ENCODE measurements at regions not wholly inside any gene's neighbourhood (a gene's known extent, or its start where the extent isn't known, plus 50 kb on each side); places are given as distances from the start of the nearest gene placed in this dataset.
"Not testable (repeated sequence)": the region's sequence is repeated elsewhere in the genome, so short reads cannot be mapped to it uniquely, and the experiment has no call there.

DNA sequence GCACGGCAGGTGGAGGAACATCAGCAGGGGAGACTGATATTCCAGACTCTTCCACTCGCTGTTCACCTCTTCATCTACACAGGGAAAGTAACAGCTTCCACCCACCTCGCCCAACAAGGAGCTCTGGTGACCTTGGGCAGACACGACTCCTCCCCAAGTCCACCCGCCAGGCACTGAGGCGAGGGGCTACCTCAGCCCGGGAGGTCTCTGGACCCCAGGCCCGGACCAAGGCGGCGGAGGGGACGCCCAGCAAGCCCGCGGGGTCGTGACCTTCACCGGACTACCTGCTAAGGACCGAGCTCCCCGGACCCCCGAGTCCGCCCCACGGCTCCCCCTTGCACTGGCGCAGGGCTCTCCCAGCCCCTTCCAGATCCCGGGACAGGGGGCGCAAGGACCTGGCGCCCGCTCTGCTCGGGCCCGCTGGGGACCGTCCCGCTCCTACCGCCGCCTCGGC, 70.2 kb upstream of the LPCAT1 start:
- POLR2A ChIA-PET, result no interaction called here
- H3K27me3 Mint-ChIP-seq (ENCODE audit: insufficient read depth, unreplicated experiment), result peaks cover 15% of the 10 kb centered on the region
- CTCF ChIA-PET, result no interaction called here
- H3K9me3 Mint-ChIP-seq (ENCODE audit: unreplicated experiment), result no peaks in the 10 kb centered on the region
- BruUV-seq (replicated peaks), result no TSS peak
- no peaks in the 10 kb centered on the region for H3K36me3 Mint-ChIP-seq (ENCODE audit: insufficient read depth, unreplicated experiment)
- DNase-seq (ENCODE audit: unreplicated experiment), result no peak
- no peaks in the 10 kb centered on the region for H3K4me1 Mint-ChIP-seq (ENCODE audit: insufficient read depth, unreplicated experiment)
- H3K4me3 Mint-ChIP-seq (ENCODE audit: unreplicated experiment), result no peak overlapping the region
- H3K27ac Mint-ChIP-seq (ENCODE audit: low read depth, unreplicated experiment), result no peak overlapping the region
- no peak for TF ChIP-seq CTCF (IDR thresholded peaks at IDR 0.05; ENCODE audit: unreplicated experiment)
- intact Hi-C loops (cut with micrococcal nuclease), result no loop called here

DNA sequence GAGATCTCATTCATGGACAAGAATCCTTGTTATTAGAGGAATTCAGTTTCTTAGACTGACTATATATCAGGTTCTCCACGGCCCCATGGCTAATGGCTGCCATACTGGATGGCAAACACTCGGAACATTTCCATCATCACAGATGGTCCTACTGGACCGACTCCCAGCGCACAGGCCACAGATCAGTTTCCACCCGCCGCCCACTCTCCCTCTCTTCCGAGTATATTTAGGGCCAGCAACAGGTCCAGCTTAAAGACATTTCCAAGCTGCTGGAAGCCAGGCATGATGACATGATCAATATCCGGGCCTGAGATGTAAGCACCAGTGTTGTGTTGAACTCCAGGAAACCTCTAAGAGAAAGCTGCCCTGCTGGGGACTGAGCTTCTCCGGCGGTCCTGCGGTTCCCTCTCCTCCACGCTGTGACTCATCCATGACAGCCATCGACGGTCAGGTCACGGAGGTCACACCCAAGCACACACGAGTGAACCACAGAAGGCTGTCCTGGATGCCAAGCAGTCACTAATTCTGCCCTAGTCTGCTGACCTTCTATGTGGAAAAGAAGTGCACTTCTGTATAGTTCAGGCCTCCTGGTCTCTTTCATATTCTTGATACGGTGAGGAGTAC, 64.4 kb upstream of the LPCAT1 start:
- peaks cover 20% of the 10 kb centered on the region for H3K27me3 Mint-ChIP-seq (ENCODE audit: insufficient read depth, unreplicated experiment)
- CTCF ChIA-PET; intact Hi-C loops (cut with micrococcal nuclease); H3K27ac Mint-ChIP-seq (ENCODE audit: low read depth, unreplicated experiment); H3K4me3 Mint-ChIP-seq (ENCODE audit: unreplicated experiment); H3K36me3 Mint-ChIP-seq (ENCODE audit: insufficient read depth, unreplicated experiment); BruUV-seq (replicated peaks); H3K9me3 Mint-ChIP-seq (ENCODE audit: unreplicated experiment); DNase-seq (ENCODE audit: unreplicated experiment); H3K4me1 Mint-ChIP-seq (ENCODE audit: insufficient read depth, unreplicated experiment); POLR2A ChIA-PET: not testable (repeated sequence)

DNA sequence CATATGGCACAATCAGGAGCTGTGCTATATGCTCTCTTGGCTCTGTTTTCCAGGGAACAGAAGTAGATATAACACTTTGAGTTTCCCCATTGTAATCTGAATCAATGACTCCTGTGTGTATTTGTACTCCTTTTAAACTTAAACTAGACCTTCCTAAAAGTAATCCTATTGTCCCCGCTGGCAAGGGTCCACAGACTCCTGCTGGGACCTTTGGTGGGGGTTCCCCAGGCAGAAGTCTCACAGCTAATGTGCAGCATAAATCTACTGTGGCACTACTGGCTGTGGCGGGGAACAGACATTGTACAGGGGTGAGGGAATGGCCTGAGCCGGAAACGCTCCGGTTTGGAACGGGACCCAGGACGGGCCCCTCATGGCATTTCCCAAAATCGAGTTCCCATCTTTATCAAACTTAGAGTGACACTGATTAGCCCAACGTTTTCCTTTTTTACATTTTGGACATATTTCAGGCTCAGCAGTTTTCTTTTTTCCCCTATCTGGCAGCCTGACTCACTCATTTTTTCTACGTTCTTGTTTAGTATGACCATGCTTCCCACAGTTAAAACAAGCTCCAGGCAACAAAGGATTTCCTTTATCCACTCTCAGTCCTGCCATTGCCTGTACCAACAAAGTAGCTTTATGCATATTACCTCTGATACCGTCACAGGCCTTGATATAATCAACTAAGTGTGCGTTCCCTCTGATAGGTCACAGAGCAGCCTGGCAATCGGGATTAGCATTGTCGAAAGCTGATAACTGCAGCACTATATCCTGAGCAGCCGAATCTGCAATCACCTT, 59.5 kb upstream of the LPCAT1 start:
- DNase-seq (ENCODE audit: unreplicated experiment); H3K4me1 Mint-ChIP-seq (ENCODE audit: insufficient read depth, unreplicated experiment); CTCF ChIA-PET; BruUV-seq (replicated peaks); intact Hi-C loops (cut with micrococcal nuclease); POLR2A ChIA-PET; H3K27ac Mint-ChIP-seq (ENCODE audit: low read depth, unreplicated experiment); H3K36me3 Mint-ChIP-seq (ENCODE audit: insufficient read depth, unreplicated experiment); H3K4me3 Mint-ChIP-seq (ENCODE audit: unreplicated experiment); H3K9me3 Mint-ChIP-seq (ENCODE audit: unreplicated experiment): not testable (repeated sequence)
- peaks cover 46% of the 10 kb centered on the region for H3K27me3 Mint-ChIP-seq (ENCODE audit: insufficient read depth, unreplicated experiment)

GRCh38 chr5:1579389-1579788, 55.6 kb upstream of the LPCAT1 start:
- H3K9me3 Mint-ChIP-seq (ENCODE audit: unreplicated experiment); POLR2A ChIA-PET; intact Hi-C loops (cut with micrococcal nuclease): not testable (repeated sequence)

GRCh38 chr5:1576851-1577250, 53.1 kb upstream of the LPCAT1 start:
- H3K9me3 Mint-ChIP-seq (ENCODE audit: unreplicated experiment); POLR2A ChIA-PET: not testable (repeated sequence)

More at GRCh38 chr5:1579389-1579788, 55.6 kb upstream of the LPCAT1 start:
- not testable (repeated sequence) for H3K36me3 Mint-ChIP-seq (ENCODE audit: insufficient read depth, unreplicated experiment); H3K4me1 Mint-ChIP-seq (ENCODE audit: insufficient read depth, unreplicated experiment); H3K27ac Mint-ChIP-seq (ENCODE audit: low read depth, unreplicated experiment); H3K4me3 Mint-ChIP-seq (ENCODE audit: unreplicated experiment); BruUV-seq (replicated peaks); DNase-seq (ENCODE audit: unreplicated experiment)
- H3K27me3 Mint-ChIP-seq (ENCODE audit: insufficient read depth, unreplicated experiment), result peaks cover 49% of the 10 kb centered on the region
- CTCF ChIA-PET, result interaction anchor here (1.1 kb wide), 1 partner anchor 55 kb away, joined by 3 read pairs; no protein-coding TSS in a partner anchor

DNA sequence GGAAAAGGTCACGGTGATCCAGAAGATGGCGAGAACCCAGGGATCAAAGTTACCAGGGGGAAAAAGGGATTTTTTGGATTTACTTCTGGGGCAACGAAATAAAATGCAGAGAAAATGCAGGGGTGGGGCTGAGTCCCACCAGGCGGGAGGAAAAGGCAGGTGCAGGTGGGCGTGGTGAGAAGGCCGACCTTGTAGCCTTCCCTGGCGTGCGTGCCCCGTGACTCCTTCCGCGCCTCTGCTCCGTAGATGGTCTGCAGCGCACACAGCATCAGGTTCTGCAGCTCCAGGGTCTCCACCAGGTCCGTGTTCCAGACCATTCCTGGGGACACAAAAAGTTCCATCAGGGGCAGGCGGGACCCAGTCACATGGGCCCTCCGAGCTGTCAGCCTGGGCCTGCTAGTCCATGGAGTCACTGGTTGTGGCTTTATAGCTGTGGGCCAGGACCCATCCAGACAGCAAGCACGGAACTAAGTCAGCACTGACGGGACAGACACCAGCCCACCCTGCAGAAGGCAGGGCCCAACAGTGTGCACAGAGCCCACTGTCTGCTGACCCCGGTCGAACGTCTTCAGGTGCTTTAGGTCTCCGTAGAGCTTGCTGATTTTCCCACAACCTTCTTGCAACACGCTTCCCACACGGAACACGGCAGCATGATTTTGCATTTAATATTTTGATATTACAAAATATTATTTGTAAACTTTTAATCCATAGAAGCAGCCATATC, 52.4 kb upstream of the LPCAT1 start:
- H3K36me3 Mint-ChIP-seq (ENCODE audit: insufficient read depth, unreplicated experiment); intact Hi-C loops (cut with micrococcal nuclease); BruUV-seq (replicated peaks); H3K4me3 Mint-ChIP-seq (ENCODE audit: unreplicated experiment); CTCF ChIA-PET; H3K27ac Mint-ChIP-seq (ENCODE audit: low read depth, unreplicated experiment); H3K9me3 Mint-ChIP-seq (ENCODE audit: unreplicated experiment); DNase-seq (ENCODE audit: unreplicated experiment); H3K4me1 Mint-ChIP-seq (ENCODE audit: insufficient read depth, unreplicated experiment); POLR2A ChIA-PET: not testable (repeated sequence)
- peaks cover 53% of the 10 kb centered on the region for H3K27me3 Mint-ChIP-seq (ENCODE audit: insufficient read depth, unreplicated experiment)

More at GRCh38 chr5:1576851-1577250, 53.1 kb upstream of the LPCAT1 start:
- H3K4me1 Mint-ChIP-seq (ENCODE audit: insufficient read depth, unreplicated experiment); CTCF ChIA-PET; intact Hi-C loops (cut with micrococcal nuclease); BruUV-seq (replicated peaks); H3K4me3 Mint-ChIP-seq (ENCODE audit: unreplicated experiment); H3K36me3 Mint-ChIP-seq (ENCODE audit: insufficient read depth, unreplicated experiment); H3K27ac Mint-ChIP-seq (ENCODE audit: low read depth, unreplicated experiment); DNase-seq (ENCODE audit: unreplicated experiment): not testable (repeated sequence)
- H3K27me3 Mint-ChIP-seq (ENCODE audit: insufficient read depth, unreplicated experiment), result peaks cover 51% of the 10 kb centered on the region

DNA sequence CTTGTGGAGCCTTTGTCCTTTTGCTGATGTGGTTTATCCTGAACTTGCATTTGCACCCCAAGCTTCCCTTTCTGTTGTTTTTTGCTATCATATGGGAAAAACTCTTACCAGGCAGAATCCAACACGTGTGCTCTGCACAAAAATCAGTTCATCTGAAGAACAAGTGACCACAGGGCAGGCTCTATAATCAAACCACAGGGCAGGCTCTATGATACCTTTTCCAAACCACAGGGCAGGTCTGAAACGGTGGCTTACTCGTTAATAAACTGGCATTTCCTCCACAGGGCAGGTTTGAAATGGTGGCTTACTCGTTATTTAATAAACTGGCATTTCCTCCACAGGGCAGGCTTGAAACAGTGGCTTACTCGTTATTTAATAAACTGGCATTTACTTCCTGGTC, 51.7 kb upstream of the LPCAT1 start:
- H3K4me3 Mint-ChIP-seq (ENCODE audit: unreplicated experiment); DNase-seq (ENCODE audit: unreplicated experiment); H3K36me3 Mint-ChIP-seq (ENCODE audit: insufficient read depth, unreplicated experiment); BruUV-seq (replicated peaks); intact Hi-C loops (cut with micrococcal nuclease); H3K27ac Mint-ChIP-seq (ENCODE audit: low read depth, unreplicated experiment); POLR2A ChIA-PET; CTCF ChIA-PET; H3K9me3 Mint-ChIP-seq (ENCODE audit: unreplicated experiment); H3K4me1 Mint-ChIP-seq (ENCODE audit: insufficient read depth, unreplicated experiment): not testable (repeated sequence)
- H3K27me3 Mint-ChIP-seq (ENCODE audit: insufficient read depth, unreplicated experiment), result peaks cover 53% of the 10 kb centered on the region

DNA sequence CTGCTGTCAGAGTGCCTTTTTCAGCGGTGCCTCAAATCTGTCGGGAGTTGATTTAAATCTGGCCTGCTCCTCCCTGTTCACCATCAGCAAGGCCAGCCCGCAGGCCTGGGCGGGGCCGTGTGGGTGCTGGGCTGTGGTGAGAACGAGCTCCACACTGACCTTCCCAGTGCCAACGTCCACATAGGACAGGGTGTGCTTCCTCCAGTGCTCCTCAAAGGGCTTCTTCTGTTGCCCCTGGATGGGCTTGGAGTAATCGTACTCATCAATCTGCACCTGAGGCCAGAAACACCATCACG, 50.2 kb upstream of the LPCAT1 start:
- BruUV-seq (replicated peaks); CTCF ChIA-PET; H3K36me3 Mint-ChIP-seq (ENCODE audit: insufficient read depth, unreplicated experiment); H3K9me3 Mint-ChIP-seq (ENCODE audit: unreplicated experiment); H3K4me3 Mint-ChIP-seq (ENCODE audit: unreplicated experiment); H3K4me1 Mint-ChIP-seq (ENCODE audit: insufficient read depth, unreplicated experiment); POLR2A ChIA-PET; H3K27ac Mint-ChIP-seq (ENCODE audit: low read depth, unreplicated experiment); intact Hi-C loops (cut with micrococcal nuclease); DNase-seq (ENCODE audit: unreplicated experiment): not testable (repeated sequence)
- peaks cover 42% of the 10 kb centered on the region for H3K27me3 Mint-ChIP-seq (ENCODE audit: insufficient read depth, unreplicated experiment)

Data from MCF 10A (cell line).